Inflammatory macrophage (primary cell): ENCODE measurements at regions not wholly inside any gene's neighbourhood (a gene's known extent, or its start where the extent isn't known, plus 50 kb on each side); places are given as distances from the start of the nearest gene placed in this dataset.

Experiments
- DNase-seq, 2 donors: peaks; one replicate each; pipeline ENCODE4 v3.0.0-alpha.2; 2020 to 2022

DNA sequence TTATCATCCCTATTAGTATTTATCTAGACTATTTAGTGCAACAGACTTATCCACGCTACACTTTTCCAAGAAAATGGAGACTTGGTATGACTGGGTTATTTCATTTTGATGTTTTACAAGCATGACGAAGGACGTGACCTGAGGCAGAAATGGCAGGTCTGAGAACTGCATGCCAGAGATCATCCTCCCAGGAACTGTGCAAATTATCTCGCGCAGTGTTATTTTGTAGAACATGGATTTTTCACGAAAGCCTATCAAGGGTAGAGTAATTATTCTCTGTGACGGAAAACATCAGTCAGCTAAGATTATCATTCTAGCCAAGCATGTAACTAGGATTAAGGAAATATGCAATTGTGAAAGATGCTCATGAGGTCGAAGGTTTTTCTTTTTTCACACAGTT lies 361.5 kb upstream of the AJAP1 start:
- DNase-seq = no peak

DNA sequence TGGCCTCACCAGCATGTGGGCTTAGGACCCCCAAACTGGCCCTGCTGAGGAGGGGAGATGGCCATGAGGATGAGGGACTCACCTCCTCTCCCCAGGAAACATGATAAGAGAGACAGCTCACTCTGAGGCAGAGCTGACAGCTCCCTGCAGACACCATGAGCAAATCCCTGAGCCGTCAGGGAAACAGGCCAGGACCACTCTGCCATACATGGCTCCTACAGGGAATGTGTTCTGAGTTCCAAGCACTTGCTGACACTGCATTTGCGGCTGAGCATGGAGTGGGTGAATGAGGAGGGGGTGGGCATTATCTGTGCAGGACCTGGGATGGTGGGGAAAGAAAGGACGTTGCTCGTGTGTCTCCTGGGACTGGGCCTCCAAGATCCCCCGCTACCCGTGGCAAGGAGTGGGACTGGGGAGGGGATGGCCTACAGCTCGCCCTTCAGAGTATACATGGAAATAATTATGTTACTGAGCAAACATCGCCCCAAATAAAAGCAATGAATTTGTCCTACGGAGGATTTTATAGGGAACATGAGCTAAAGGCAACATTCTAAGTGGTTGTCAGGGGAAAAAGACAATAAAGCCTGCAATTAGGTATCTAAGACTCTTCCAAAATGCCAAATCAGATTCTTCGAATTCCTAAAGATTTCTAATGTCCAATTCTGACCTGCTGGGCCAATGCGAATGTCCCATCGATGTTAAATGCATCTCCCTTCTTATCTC lies 355.9 kb upstream of the AJAP1 start:
- no peak for DNase-seq

DNA sequence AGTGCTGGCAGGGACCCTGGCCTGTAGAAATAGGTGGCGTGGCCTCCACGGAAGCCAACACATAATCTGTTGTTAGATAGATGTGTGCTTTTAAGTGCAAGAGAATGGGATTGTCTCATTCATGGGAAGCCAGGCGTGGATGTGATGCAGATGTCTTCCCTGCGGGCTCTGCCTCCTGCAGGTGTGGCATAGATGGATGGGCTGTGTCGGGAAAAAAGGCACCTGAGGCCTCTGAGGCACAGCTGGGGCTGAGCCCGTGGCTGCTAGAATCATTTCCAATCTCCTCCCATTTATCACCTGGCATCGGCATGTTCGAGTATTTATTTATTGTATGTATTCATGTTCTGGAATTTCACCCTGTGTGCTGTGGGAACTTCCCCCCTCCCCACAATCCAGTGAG lies 353.4 kb upstream of the AJAP1 start:
- no peak for DNase-seq

DNA sequence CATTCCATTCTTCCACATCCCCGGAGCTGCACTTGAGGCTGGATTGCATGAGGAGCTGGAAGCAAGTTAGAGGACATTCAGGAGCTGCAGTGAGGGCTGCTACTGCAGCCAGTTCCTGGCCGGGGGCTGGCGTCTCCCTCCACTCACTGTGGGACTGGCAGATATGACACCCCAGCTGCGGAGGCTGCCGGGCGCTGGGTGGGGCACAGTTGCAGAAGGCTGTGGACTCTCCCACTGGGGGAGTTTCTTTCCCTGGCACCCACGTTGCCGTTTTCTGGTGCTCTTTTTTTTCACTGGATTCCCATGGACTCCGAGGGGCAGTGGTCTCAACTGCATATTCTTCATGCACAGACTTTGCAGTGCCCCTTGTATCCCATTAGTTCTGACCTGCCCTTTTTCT lies 351.1 kb upstream of the AJAP1 start:
- DNase-seq = no peak

DNA sequence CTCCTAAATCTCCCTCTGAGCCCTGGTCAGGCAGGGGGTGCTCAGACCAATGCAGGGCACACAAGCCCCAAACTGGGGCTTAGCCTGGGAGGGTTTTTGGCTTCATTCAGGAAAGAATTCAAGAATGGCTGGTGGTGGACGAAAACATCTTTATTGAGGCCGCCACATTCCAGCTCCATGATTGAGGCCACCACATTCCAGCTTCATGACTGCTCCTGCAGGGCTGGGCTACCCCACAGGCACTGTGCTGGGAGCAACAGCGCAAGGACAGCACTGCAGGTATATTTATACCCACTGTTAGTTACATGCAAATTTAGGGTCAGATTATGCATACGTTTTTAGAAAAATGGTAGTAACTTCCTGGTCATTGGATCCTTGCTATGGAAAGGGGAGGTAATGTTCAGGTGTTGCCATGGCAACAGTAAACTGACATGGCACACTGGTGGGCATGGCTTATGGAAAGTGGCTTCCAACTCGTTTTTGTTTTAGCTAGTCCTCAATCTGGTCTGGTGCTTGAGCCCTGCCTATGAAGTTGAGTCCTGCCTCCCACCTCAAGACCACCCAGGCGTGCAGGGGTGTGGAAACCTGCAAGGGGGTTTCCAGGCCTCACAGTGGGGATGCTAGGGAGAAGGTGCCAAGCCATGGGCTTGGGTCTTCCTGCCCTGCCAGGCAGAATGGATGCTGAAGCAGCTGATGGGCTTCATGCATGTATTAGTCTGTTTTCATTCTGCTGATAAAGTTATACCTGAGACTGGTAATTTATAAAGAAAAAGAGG lies 348.7 kb upstream of the AJAP1 start:
- no peak for DNase-seq

GRCh38 chr1:4306559-4307467 lies 347.6 kb upstream of the AJAP1 start:
- no peak for DNase-seq

DNA sequence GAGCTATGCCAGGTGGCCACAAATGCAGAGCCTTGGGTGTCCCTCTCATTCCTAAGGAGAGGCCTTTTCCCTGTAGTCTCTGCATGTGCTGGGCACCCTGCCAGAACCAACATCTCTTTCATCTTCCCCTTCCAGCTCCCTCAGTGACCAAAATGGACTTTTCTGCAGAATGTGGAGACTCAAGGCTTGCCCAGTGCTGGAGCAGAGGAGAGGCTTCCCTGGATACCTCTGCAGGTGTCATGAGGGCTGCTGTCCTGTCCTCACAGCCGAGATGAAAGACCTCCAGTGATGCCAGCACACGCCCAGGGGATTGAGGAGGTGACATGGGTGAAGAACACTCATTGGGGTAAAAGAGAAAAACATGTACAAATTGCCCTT lies 347.0 kb upstream of the AJAP1 start:
- DNase-seq = no peak

DNA sequence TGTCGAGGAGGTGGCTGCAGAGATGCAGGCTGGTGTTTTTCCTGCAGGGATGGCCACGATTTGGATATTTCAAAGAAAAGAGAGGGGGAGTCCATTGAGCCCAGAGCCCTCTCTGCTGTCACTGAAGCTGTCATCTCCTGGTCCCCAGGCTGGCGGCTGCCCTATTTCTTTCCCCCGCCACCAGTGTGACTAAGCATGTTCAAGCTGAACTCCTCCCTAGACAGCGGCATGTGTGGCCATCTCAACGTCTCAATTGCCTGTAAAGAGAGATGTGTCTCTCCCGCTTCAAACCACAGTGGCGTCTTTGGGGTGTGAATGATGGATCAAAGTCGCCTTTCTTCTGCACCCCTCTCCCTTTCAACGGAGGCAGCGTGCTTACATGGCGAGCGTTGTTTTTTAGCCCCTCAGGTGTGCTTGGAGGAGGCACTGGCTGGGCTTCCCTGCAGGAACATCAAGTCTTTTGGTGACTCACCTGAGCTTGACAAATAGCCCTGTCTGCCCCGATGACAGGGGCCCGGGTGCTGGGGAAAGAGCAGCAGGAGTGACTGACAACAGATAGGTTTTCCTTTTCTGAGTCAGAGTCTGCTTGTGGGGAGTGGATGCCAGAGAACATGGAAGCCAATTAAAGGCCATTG lies 346.4 kb upstream of the AJAP1 start:
- no peak for DNase-seq

DNA sequence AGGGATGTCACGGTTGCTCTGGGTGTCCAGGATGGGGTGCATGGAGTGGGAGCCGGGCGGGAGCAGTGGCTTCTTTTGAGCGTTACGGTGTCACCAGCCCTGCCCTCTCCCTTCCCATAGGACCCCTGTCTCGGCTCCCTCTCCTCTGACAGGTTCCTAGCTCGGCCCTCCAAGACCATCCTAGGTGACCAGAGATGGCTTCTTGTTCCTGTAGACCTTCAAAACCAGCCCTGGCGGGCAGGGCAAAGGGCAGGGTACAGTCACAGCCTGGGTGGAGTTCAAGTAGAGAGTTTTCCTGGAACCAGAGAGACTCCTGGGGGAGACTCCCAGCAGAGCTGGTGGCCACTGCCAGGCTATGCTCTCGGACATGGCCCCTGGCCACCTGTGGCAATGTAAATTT lies 345.6 kb upstream of the AJAP1 start:
- DNase-seq = no peak

DNA sequence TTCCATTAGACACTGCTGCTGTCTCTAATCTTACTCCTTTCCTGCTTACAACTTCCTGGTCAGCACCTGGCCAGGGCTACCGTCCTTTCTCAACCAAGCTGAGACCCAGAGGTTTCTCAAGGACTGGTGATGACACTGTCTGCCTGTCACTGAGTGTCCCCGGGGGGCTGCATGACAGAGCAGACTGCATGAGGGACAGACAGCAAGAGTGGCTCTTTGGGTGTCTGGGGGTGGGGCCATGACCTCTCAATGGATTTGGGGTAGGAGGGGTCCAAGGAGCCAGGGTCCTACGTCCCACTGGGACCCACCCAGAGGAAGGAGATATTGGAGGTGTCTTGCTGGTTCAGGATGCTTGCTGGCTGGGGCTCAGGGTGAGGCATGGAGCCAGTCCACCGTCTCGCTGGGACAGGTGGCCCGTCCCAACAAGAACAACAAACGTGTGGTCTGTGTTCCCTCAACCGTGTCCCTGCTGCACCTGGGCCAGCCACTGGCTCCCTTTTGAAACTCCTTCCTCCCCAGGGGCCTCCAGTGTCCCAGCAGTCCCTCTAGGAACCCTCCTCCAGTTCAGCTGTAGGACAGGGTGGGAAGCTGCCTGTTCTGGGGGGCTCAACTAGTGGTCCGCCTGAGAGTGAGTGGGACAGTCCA lies 344.6 kb upstream of the AJAP1 start:
- DNase-seq = no peak

DNA sequence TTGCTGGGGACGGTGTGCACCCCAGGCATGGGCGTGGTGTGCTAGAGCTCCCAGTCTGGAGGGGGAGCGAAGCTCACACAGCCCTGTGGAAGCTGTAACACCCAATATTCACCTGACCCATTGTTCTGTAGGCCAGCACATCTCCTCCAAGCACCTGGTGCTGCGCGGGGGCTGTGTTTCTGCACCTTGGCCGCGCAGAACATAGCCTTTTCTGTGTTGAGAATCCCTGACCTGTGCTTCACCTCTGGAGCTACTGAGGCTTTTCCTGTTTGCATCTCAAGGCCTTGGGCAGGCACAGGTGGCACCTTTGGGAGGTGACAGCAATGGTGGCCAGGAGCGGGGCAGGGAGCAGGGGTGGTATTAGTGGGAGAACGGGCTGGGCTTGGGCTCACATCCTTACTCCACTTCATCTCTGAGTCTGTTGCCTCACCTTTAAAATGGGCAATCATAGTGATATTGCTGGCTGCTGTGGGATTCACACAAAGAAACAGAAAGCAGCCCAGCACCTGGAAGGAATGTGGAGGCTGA lies 343.9 kb upstream of the AJAP1 start:
- DNase-seq = no peak

DNA sequence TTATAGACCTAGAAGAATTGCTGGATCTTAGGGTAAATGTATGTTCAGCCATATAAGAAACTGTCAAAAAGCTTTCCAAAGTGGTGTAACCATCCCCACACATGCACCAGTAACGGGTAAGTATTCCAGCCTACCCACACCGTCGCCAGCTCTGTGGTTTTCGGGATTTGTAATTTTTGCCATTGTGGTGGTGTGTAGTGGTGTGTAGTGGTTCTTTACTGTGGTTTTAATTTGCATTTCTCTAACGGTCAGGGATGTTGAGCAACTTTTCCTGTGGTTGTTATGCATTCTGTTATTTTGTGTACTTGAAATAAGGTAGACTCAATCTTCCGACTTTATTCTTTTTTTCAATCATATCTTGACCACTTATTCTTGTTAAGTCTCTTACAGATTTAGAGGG lies 342.4 kb upstream of the AJAP1 start:
- DNase-seq = no peak

- peak; percentile 2 to 7 for DNase-seq
These were observed 339.2 kb upstream of the AJAP1 start for GRCh38 chr1:4315202-4315601.

DNA sequence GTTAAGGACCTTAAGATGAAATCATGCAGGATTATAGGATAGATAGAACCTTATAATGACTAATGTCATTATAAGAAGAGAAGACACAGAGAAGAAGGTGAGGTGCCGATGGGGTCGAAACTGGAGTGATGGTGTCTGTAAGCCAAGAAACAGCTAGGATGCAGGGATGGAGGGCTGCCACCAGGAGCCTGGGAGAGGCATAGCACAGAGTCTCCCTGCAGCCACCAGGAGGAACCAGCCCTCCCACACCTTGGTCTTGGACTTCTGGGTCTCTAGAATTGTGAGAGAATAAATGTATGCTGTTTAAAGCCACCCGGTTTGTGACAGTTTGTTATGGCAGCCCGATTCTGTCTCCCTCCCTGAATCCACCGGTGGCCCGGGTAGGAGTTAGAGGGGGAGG lies 337.2 kb upstream of the AJAP1 start:
- no peak for DNase-seq

GRCh38 chr1:4318720-4319119 lies 335.7 kb upstream of the AJAP1 start:
- DNase-seq = no peak

DNA sequence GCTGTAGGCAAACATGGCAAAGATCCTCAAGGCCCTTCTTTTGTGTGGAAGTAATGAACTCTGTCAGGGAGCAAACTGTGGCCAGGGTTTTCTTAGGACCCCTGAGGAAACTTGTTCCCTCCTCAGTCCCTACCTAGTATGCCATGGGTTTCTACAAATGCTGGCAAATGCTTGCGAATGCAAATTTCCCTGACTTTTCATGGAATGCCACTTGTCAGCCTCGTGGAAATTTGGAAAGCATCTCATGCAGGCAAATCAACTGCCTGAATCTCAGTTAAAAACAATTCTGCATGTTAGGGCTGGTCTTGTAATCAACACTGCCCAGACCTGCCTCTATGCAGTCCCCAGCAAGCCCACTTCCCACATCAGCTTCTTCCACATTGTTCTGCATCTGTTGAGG lies 334.9 kb upstream of the AJAP1 start:
- DNase-seq = no peak

GRCh38 chr1:4322881-4323280 lies 331.5 kb upstream of the AJAP1 start:
- DNase-seq = no peak

DNA sequence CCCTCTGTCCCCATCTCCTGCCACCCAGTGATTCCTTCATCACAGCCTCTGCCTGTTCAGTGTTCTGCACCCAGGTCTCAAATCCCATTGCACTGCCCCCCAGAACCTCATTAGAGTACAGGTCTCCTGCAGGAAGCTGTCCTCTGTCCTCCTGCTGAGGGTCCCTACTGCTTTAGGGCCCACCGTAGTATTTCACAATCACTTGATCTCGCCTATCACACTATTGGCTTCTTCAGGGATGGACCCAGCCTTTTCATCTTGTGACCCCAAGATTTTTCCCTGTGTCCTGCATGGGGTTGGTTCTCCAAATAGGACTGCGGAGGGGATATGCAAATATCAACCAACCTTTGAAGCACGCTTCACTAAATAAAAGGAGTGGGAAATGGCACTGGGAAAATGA lies 331.1 kb upstream of the AJAP1 start:
- no peak for DNase-seq

DNA sequence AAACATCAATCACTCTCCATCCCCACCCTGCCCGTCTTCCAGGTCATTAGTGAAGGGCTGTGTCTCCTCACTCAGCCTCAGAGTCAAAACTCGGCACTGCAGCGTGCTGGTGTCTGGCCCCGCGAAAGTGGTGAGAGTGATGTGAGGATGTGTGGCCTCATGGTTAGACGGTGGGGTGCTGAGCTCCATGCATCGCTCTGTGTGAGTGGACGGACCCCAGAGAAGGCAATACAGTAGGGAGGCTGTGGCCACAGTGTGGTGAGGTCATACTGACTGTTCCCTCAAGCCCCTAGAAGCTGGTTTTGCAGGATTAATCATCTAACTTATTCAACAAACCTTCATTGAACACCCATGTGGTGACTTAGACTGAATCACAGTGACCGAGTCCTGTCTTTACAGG lies 329.9 kb upstream of the AJAP1 start:
- no peak for DNase-seq

DNA sequence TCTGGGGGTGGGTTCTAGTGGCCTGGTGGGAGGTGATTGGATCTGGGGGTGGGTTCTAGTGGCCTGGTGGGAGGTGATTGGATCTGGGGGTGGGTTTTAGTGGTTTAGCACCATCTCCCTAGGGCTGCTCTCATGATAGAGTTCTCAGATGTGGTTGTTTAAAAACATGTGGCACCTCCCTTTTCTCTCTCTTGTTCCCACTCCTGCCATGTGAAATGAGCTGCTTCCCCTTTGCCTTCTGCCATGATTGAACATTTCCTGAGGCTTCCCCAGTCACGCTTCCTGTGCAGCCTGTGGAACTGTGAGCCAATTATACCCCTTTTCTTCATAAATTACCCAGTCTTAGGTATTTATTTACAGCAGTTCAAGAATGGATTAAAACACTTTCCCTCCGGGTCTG lies 327.3 kb upstream of the AJAP1 start:
- DNase-seq = no peak

- DNase-seq = no peak
These were observed 325.9 kb upstream of the AJAP1 start for GRCh38 chr1:4328402-4329071.
